ENCODE measurements at regions not wholly inside any gene's neighbourhood (a gene's known extent, or its start where the extent isn't known, plus 50 kb on each side); places are given as distances from the start of the nearest gene placed in this dataset.

DNA sequence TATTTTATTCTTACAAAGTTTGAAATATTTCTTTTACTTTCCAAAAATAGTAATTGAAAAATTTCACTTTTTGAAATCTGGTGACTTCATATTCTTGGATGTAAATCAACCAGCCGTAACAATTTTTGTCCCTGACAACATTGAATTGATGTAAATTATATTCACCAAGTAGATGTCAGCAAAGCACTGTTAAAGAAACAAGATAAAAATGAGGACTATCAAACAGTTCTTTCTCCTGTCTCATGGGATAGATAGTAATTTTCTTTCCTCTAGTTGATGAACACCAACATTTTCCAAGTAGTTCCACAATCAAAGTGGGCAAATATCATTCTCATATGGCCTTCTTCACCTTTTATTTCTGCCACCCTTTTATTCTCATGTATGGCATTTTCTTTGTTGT lies 1461.9 kb downstream of the MAT2B start:
- H3K4me3 ChIP-seq (ENCODE audit: low read depth, low read length): no peak overlapping the region
- TF ChIP-seq, protein P1, sequence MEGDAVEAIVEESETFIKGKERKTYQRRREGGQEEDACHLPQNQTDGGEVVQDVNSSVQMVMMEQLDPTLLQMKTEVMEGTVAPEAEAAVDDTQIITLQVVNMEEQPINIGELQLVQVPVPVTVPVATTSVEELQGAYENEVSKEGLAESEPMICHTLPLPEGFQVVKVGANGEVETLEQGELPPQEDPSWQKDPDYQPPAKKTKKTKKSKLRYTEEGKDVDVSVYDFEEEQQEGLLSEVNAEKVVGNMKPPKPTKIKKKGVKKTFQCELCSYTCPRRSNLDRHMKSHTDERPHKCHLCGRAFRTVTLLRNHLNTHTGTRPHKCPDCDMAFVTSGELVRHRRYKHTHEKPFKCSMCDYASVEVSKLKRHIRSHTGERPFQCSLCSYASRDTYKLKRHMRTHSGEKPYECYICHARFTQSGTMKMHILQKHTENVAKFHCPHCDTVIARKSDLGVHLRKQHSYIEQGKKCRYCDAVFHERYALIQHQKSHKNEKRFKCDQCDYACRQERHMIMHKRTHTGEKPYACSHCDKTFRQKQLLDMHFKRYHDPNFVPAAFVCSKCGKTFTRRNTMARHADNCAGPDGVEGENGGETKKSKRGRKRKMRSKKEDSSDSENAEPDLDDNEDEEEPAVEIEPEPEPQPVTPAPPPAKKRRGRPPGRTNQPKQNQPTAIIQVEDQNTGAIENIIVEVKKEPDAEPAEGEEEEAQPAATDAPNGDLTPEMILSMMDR (IDR thresholded peaks at IDR 0.05; ENCODE audit: low read depth, low read length, missing control alignments): no peak
- DNase-seq (ENCODE audit: low read depth): no peak

GRCh38 chr5:164972973-164973372 lies 1467.6 kb downstream of the MAT2B start:
- no peak overlapping the region for H3K4me3 ChIP-seq (ENCODE audit: low read depth, low read length)
- TF ChIP-seq, protein P1 (IDR thresholded peaks at IDR 0.05; ENCODE audit: low read depth, low read length, missing control alignments): no peak
- no peak for DNase-seq (ENCODE audit: low read depth)

DNA sequence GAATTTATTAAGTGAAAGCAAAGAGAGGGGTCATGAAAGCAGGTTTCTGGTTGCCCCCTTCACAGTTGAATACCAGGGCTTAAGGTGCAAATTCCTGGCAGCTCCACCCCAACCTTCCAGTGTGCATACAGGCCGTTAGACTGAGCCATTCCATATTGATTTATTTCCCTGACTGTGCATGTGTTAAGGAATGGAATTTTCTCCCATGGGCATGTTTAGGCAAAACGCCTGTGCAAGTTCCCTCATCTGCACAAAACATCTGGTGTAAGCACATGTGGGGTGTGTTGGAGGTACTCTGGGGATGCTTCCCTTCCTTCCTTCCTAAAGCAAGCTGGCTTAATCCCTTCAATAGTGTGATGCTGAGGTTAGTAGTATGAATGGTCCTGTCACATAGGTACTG lies 1470.6 kb downstream of the MAT2B start:
- TF ChIP-seq, protein P1 (IDR thresholded peaks at IDR 0.05; ENCODE audit: low read depth, low read length, missing control alignments): no peak
- no peak overlapping the region for H3K4me3 ChIP-seq (ENCODE audit: low read depth, low read length)
- DNase-seq (ENCODE audit: low read depth): no peak

GRCh38 chr5:164980480-164980879 lies 1475.1 kb downstream of the MAT2B start:
- no peak for DNase-seq (ENCODE audit: low read depth)
- H3K4me3 ChIP-seq (ENCODE audit: low read depth, low read length): no peak overlapping the region
- TF ChIP-seq, protein P1 (IDR thresholded peaks at IDR 0.05; ENCODE audit: low read depth, low read length, missing control alignments): no peak

DNA sequence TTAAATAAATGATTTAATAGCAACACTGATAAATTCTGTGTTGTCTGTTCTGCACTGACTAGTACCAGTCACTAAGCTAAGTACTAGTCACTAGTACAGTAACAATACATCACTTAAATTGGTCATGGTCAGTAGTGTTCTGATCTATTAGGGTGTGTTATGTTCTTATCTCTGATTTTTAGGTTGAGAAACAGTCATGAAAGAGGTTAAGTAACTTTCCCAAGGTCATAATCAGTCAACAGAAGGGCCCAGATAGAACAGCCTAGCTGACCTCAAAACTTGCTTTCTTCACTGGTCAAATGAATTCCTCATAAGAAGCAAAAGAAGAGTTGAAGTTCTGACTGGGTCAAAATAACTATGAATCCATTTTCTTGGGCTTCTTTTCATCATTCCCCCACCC lies 1492.7 kb downstream of the MAT2B start:
- DNase-seq (ENCODE audit: low read depth): no peak
- TF ChIP-seq, protein P1 (IDR thresholded peaks at IDR 0.05; ENCODE audit: low read depth, low read length, missing control alignments): no peak
- no peak overlapping the region for H3K4me3 ChIP-seq (ENCODE audit: low read depth, low read length)

GRCh38 chr5:164998590-164998989 lies 1493.2 kb downstream of the MAT2B start:
- H3K4me3 ChIP-seq (ENCODE audit: low read depth, low read length): no peak overlapping the region
- DNase-seq (ENCODE audit: low read depth): no peak
- TF ChIP-seq, protein P1 (IDR thresholded peaks at IDR 0.05; ENCODE audit: low read depth, low read length, missing control alignments): no peak

DNA sequence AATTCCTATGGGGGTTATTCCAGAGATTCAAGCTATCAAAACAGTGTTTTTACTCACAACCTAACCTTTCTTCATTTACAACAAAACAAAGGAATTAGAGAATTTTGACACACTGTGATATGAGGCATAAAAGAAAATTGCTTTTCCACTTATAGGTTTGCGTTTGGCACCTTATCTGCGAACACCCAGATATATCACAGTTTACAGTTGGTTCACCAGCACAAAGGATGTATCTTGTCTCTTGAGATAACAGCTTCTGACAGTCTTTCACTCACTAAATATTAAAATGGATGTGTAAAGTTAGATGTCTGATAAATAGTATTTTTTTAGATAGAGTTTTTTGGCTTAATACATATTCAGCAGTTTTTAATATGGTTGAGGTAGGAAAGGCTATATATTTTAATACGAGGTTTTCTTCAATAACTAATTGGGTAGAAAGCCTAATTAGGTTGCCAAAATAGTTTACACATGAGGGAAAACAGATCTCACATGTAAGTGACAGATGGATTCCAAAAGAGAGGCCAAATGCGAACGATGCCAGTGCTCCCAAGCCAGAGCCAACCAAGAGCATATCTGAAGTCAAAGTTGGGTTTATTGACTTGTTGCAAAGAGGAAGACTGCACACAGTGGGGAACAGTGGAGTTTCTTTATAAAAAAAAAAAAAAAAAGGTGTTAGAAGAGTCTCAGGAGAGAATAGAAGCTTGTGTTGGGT lies 1495.2 kb downstream of the MAT2B start:
- TF ChIP-seq, protein P1 (IDR thresholded peaks at IDR 0.05; ENCODE audit: low read depth, low read length, missing control alignments): no peak
- no peak overlapping the region for H3K4me3 ChIP-seq (ENCODE audit: low read depth, low read length)
- DNase-seq (ENCODE audit: low read depth): no peak

Data from GM12864 (cell line).